Thyroid gland (tissue), 4 donors: ENCODE measurements at regions not wholly inside any gene's neighbourhood (a gene's known extent, or its start where the extent isn't known, plus 50 kb on each side); places are given as distances from the start of the nearest gene placed in this dataset.

Source experiments
- POLR2A ChIP-seq, 2 donors: fragments of 450-650 bp; IDR thresholded peaks; one replicate each; pipeline ENCODE4 v1.6.1; 2017; ENCODE audit warnings: antibody characterized with exemption in 2 of 2, mild to moderate bottlenecking in 2 of 2, moderate library complexity in 1 of 2
- TF ChIP-seq, protein P1 (sequence below), 6 experiments: fragments of 200-600 bp in 3 of 6; fragments of 450-650 bp in 3 of 6; sonication (generic) in 3 of 6; IDR thresholded peaks; one replicate each; pipeline ENCODE4 v1.5.1; 2016 to 2019; ENCODE audit warnings: antibody characterized with exemption in 6 of 6, mild to moderate bottlenecking in 2 of 6, inconsistent platforms in 1 of 6, moderate library complexity in 1 of 6

DNA sequence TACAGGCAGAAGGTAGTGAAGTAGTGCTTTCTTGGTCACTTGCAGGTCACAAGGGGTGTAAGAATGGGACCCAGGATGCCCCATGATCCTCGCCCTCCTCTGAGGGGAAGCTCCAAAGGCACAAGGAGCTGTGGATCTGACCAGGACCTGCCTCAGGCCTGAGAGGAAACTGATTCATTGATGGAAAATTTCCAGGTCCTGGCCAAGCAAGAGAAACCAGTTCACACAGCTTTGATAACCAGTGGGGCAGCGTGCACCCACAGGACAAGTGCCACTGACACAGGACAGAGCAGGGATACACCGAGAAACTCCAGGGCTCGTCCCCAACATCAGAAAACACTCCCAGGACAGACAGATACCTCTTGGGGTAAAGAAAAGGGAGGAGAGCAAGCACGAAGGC, 177.1 kb downstream of the RBM26 start:
- TF ChIP-seq, protein P1, sequence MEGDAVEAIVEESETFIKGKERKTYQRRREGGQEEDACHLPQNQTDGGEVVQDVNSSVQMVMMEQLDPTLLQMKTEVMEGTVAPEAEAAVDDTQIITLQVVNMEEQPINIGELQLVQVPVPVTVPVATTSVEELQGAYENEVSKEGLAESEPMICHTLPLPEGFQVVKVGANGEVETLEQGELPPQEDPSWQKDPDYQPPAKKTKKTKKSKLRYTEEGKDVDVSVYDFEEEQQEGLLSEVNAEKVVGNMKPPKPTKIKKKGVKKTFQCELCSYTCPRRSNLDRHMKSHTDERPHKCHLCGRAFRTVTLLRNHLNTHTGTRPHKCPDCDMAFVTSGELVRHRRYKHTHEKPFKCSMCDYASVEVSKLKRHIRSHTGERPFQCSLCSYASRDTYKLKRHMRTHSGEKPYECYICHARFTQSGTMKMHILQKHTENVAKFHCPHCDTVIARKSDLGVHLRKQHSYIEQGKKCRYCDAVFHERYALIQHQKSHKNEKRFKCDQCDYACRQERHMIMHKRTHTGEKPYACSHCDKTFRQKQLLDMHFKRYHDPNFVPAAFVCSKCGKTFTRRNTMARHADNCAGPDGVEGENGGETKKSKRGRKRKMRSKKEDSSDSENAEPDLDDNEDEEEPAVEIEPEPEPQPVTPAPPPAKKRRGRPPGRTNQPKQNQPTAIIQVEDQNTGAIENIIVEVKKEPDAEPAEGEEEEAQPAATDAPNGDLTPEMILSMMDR (IDR thresholded peaks at IDR 0.05) = no peak
- no peak for TF ChIP-seq POLR2A (IDR thresholded peaks at IDR 0.05)
